ENCODE measurements at regions not wholly inside any gene's neighbourhood (a gene's known extent, or its start where the extent isn't known, plus 50 kb on each side); places are given as distances from the start of the nearest gene placed in this dataset.

DNA sequence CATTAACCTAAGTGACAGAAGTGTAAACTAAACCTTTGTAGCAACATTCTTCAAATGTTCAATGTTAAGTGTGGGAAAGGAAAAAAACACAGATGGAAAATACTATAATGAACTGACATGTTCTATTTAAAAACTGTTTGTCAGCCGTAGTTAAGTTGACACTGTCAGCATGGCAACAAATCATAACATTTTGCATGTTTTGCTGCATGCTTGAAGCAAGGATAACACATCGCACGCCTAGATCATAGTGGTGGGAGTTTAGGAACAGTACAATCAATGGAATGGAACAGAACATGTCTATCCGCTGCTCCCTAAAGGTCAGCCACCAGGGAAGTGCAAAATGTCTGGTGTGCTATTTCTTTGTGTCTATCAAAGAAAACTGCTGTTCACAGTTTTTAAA is 62.5 kb upstream of the ESRRG start:
- TF ChIP-seq CTCF (IDR thresholded peaks at IDR 0.05; ENCODE audit: insufficient read depth, low read depth, low read length) (no peak), EZH2 (IDR thresholded peaks at IDR 0.05; ENCODE audit: insufficient read depth, low read length) (no peak)
